ENCODE measurements at regions not wholly inside any gene's neighbourhood (a gene's known extent, or its start where the extent isn't known, plus 50 kb on each side); places are given as distances from the start of the nearest gene placed in this dataset.

- TF ChIP-seq EZH2phosphoT487 (IDR thresholded peaks at IDR 0.05; ENCODE audit: insufficient read depth, low read depth) (no peak), EZH2 (IDR thresholded peaks at IDR 0.05; ENCODE audit: insufficient read depth, poor library complexity, severe bottlenecking) (no peak)
Observed at GRCh38 chr2:180846756-180847472, 133.5 kb upstream of the UBE2E3 start.
